ENCODE measurements at regions not wholly inside any gene's neighbourhood (a gene's known extent, or its start where the extent isn't known, plus 50 kb on each side); places are given as distances from the start of the nearest gene placed in this dataset.

GRCh38 chr12:67810166-67810565, 161.6 kb downstream of the DYRK2 start:
- ATAC-seq = no peak
- H3K27me3 ChIP-seq = no peaks in the 10 kb centered on the region
- no peak overlapping the region for H3K4me3 ChIP-seq

GRCh38 chr12:67811437-67812361, 163.2 kb downstream of the DYRK2 start:
- Histone ChIP-seq H3K27ac (no peak overlapping the region), H3K36me3 (no peaks in the 10 kb centered on the region), H3K4me3 (no peak overlapping the region), H3K4me1 (peaks cover 0 to 23% (median 0%) of the 10 kb centered on the region in 3 donors), H3K9me3 (no peaks in the 10 kb centered on the region), H3K27me3 (no peaks in the 10 kb centered on the region)
- 86 to 100% methylated on average over 1 of the region's 1 CpG for WGBS, 2 donors (ENCODE audit: low coverage in 1 of 2)
- TF ChIP-seq EP300 (IDR thresholded peaks at IDR 0.05) (no peak), CTCF (IDR thresholded peaks at IDR 0.05) (no peak), POLR2A (IDR thresholded peaks at IDR 0.05) (no peak), POLR2AphosphoS5 (IDR thresholded peaks at IDR 0.05) (no peak)
- ATAC-seq = no peak

More at GRCh38 chr12:67810166-67810565, 161.6 kb downstream of the DYRK2 start:
- H3K36me3 ChIP-seq = no peaks in the 10 kb centered on the region
- no peaks in the 10 kb centered on the region for H3K9me3 ChIP-seq
- H3K27ac ChIP-seq = no peak overlapping the region
- peaks cover 0 to 24% (median 0%) of the 10 kb centered on the region in 3 donors for H3K4me1 ChIP-seq
- TF ChIP-seq POLR2AphosphoS5 (IDR thresholded peaks at IDR 0.05) (no peak), EP300 (IDR thresholded peaks at IDR 0.05) (no peak), CTCF (IDR thresholded peaks at IDR 0.05) (no peak), POLR2A (IDR thresholded peaks at IDR 0.05) (no peak)

GRCh38 chr12:67813456-67813904, 164.9 kb downstream of the DYRK2 start:
- WGBS, 2 donors (ENCODE audit: low coverage in 1 of 2) = 27 to 69% methylated on average over 4 of the region's 4 CpGs
- H3K27ac ChIP-seq = no peak overlapping the region

GRCh38 chr12:67816269-67816668, 167.7 kb downstream of the DYRK2 start:
- ATAC-seq = no peak
- no peak for TF ChIP-seq POLR2AphosphoS5 (IDR thresholded peaks at IDR 0.05)
- no peak for TF ChIP-seq EP300 (IDR thresholded peaks at IDR 0.05)
- TF ChIP-seq CTCF (IDR thresholded peaks at IDR 0.05) = no peak
- no peak for TF ChIP-seq POLR2A (IDR thresholded peaks at IDR 0.05)
- no peak overlapping the region for H3K4me3 ChIP-seq
- H3K4me1 ChIP-seq = peaks cover 0 to 15% (median 0%) of the 10 kb centered on the region in 3 donors
- WGBS, 2 donors (ENCODE audit: low coverage in 1 of 2) = 94 to 100% methylated on average over 2 of the region's 2 CpGs
- no peak overlapping the region for H3K27ac ChIP-seq
- H3K36me3 ChIP-seq = no peaks in the 10 kb centered on the region
- no peaks in the 10 kb centered on the region for H3K27me3 ChIP-seq
- H3K9me3 ChIP-seq = no peaks in the 10 kb centered on the region

More at GRCh38 chr12:67813456-67813904, 164.9 kb downstream of the DYRK2 start:
- no peak for TF ChIP-seq CTCF (IDR thresholded peaks at IDR 0.05)
- TF ChIP-seq EP300 (IDR thresholded peaks at IDR 0.05) = no peak
- no peak for TF ChIP-seq POLR2AphosphoS5 (IDR thresholded peaks at IDR 0.05)
- TF ChIP-seq POLR2A (IDR thresholded peaks at IDR 0.05) = no peak
- H3K36me3 ChIP-seq = no peaks in the 10 kb centered on the region
- ATAC-seq = no peak
- no peaks in the 10 kb centered on the region for H3K27me3 ChIP-seq
- no peaks in the 10 kb centered on the region for H3K9me3 ChIP-seq
- H3K4me1 ChIP-seq = peaks cover 0 to 5% (median 0%) of the 10 kb centered on the region in 3 donors
- no peak overlapping the region for H3K4me3 ChIP-seq

All from gastroesophageal sphincter (tissue), 4 donors.